ENCODE measurements at regions not wholly inside any gene's neighbourhood (a gene's known extent, or its start where the extent isn't known, plus 50 kb on each side); places are given as distances from the start of the nearest gene placed in this dataset.
"Not testable (repeated sequence)": the region's sequence is repeated elsewhere in the genome, so short reads cannot be mapped to it uniquely, and the experiment has no call there.

GRCh38 chr6:85707515-85708145 lies 64.9 kb upstream of the SYNCRIP start:
- not testable (repeated sequence) for DNase-seq

- DNase-seq: no peak
These were observed 63.6 kb upstream of the SYNCRIP start for GRCh38 chr6:85706272-85706671.

- no peak for DNase-seq
These were observed 62.5 kb upstream of the SYNCRIP start for GRCh38 chr6:85705220-85705619.

GRCh38 chr6:85703406-85703805 lies 60.7 kb upstream of the SYNCRIP start:
- no peak for DNase-seq

All from DMS53 (cell line).